GM06990 (cell line): ENCODE measurements at regions not wholly inside any gene's neighbourhood (a gene's known extent, or its start where the extent isn't known, plus 50 kb on each side); places are given as distances from the start of the nearest gene placed in this dataset.

Experiments used
- DNase-seq: peaks from one replicate; pipeline ENCODE4 v3.0.0-alpha.2; 2011; ENCODE audit not compliant: insufficient read length; ENCODE audit errors: extremely low read depth
- H3K27me3 ChIP-seq: replicated peaks from 2 replicates; pipeline ENCODE4 v1.6.0; 2011; ENCODE audit warnings: low read length; ENCODE audit not compliant: control insufficient read depth, insufficient read depth
- H3K36me3 ChIP-seq: 2 replicates; pipeline ENCODE4 v1.5.1; 2011; ENCODE audit warnings: low read length; ENCODE audit not compliant: control insufficient read depth, insufficient read depth
- H3K4me3 ChIP-seq: replicated peaks from 2 replicates; pipeline ENCODE4 v1.5.1; 2011; ENCODE audit warnings: low read depth, mild to moderate bottlenecking, control low read depth, low read length
- CTCF ChIP-seq: IDR thresholded peaks from 2 replicates; pipeline ENCODE4 v1.5.1; 2011; ENCODE audit warnings: low read length, control low read depth, mild to moderate bottlenecking, inconsistent platforms; ENCODE audit not compliant: insufficient read depth, poor library complexity, severe bottlenecking

DNA sequence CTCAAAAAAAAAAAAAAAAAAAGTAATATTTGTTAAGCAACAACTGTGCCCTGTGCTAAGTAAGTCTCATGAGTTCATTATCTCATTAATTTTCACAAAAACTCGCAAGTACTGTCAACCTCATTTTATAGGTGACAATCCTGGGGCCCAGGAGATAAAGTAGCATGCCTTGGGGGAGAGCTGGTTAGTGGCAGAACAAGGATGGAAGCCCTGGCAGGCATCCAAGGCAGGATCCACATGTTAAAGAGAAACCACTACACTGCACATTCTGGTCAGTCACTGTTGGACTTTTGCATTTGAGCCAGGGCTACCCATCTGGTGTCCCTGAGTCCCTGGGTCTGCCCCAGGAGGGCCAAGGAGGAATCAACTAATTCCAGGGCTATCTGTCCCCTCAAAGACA lies 54.6 kb downstream of the ZFP36L2 start:
- TF ChIP-seq CTCF: no peak
- no peak overlapping the region for H3K4me3 ChIP-seq
- DNase-seq: no peak
- no peaks in the 10 kb centered on the region for H3K36me3 ChIP-seq
- no peaks in the 10 kb centered on the region for H3K27me3 ChIP-seq

DNA sequence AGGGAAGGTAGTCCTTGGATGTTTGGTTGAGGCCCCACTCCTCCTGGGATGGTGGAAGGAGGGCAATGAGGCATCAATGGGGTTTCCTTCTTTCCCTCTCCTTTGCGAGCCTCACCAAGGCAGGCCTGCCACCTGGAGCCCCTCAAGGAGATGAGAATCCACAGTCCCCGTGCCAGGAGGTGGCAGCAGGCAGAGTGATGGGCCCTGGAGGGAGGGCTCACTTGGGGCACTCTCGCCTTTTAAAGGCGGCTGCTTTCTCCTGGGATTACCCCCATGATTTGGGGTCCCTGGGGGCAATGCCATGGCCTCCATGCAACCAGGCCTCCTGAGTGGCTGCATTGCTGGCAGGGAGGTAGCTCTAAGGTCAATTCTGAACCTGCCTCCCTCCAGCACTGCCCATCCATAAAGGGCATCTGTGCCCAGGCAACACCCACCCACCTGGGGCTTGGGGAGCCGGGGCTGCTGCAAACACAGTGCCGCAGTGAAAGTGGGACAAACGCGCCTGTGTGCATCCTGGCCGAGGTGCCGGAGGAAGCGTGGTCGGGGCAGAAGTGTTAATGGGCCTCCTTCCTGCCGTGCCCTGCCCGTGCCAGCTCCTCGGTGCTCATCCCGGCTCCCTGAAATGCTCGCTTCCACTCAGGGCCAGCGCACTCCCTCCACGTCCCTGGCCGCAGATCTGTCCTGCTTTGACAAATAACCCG lies 55.9 kb downstream of the ZFP36L2 start:
- no peak overlapping the region for H3K4me3 ChIP-seq
- DNase-seq: no peak
- no peak for TF ChIP-seq CTCF
- no peaks in the 10 kb centered on the region for H3K27me3 ChIP-seq
- H3K36me3 ChIP-seq: no peaks in the 10 kb centered on the region

GRCh38 chr2:43169987-43170386 lies 56.4 kb downstream of the ZFP36L2 start:
- TF ChIP-seq CTCF: peak; percentile 89
- DNase-seq: peak; percentile 49
- Histone ChIP-seq H3K36me3 (no peaks in the 10 kb centered on the region), H3K27me3 (no peaks in the 10 kb centered on the region), H3K4me3 (no peak overlapping the region)

- Histone ChIP-seq H3K27me3 (no peaks in the 10 kb centered on the region), H3K4me3 (peak overlapping the region; percentile 15; the same call in 1 of the 2 replicates), H3K36me3 (no peaks in the 10 kb centered on the region)
- peak; percentile 78 for DNase-seq
- no peak for TF ChIP-seq CTCF
Measured at GRCh38 chr2:43169099-43169945, 57.1 kb downstream of the ZFP36L2 start.

GRCh38 chr2:43168016-43168369 lies 58.4 kb downstream of the ZFP36L2 start:
- DNase-seq: no peak
- no peak overlapping the region for H3K4me3 ChIP-seq
- no peak for TF ChIP-seq CTCF
- H3K27me3 ChIP-seq: no peaks in the 10 kb centered on the region
- no peaks in the 10 kb centered on the region for H3K36me3 ChIP-seq
